NCI-H82 (cell line): ENCODE measurements at regions not wholly inside any gene's neighbourhood (a gene's known extent, or its start where the extent isn't known, plus 50 kb on each side); places are given as distances from the start of the nearest gene placed in this dataset.

Experiments used
- DNase-seq: peaks from one replicate; lab custom pipeline; 2025; lab: John Stamatoyannopoulos, UW

GRCh38 chr7:125664625-125665024 lies 735.0 kb upstream of the POT1 start:
- DNase-seq: no peak

- DNase-seq: no peak
These were observed 734.3 kb upstream of the POT1 start for GRCh38 chr7:125663961-125664360.

GRCh38 chr7:125661677-125662076 lies 732.1 kb upstream of the POT1 start:
- no peak for DNase-seq

- no peak for DNase-seq
These were observed 731.4 kb upstream of the POT1 start for GRCh38 chr7:125661006-125661405.

- DNase-seq: no peak
These were observed 724.5 kb upstream of the POT1 start for GRCh38 chr7:125654076-125654475.

- DNase-seq: no peak
These were observed 722.4 kb upstream of the POT1 start for GRCh38 chr7:125651823-125652528.

GRCh38 chr7:125648543-125648942 lies 718.9 kb upstream of the POT1 start:
- DNase-seq: no peak

GRCh38 chr7:125645770-125646169 lies 716.1 kb upstream of the POT1 start:
- no peak for DNase-seq

- DNase-seq: peak; percentile 75
These were observed 714.5 kb upstream of the POT1 start for GRCh38 chr7:125644109-125644508.

- no peak for DNase-seq
These were observed 713.7 kb upstream of the POT1 start for GRCh38 chr7:125643302-125643701.

GRCh38 chr7:125641884-125642283 lies 712.3 kb upstream of the POT1 start:
- DNase-seq: no peak

GRCh38 chr7:125636320-125636962 lies 706.8 kb upstream of the POT1 start:
- DNase-seq: no peak

- DNase-seq: no peak
These were observed 688.9 kb upstream of the POT1 start for GRCh38 chr7:125618516-125618915.

GRCh38 chr7:125611582-125611981 lies 682.0 kb upstream of the POT1 start:
- no peak for DNase-seq

GRCh38 chr7:125606671-125607070 lies 677.0 kb upstream of the POT1 start:
- no peak for DNase-seq

GRCh38 chr7:125605241-125605640 lies 675.6 kb upstream of the POT1 start:
- no peak for DNase-seq

GRCh38 chr7:125602441-125602840 lies 672.8 kb upstream of the POT1 start:
- no peak for DNase-seq

GRCh38 chr7:125599387-125599786 lies 669.8 kb upstream of the POT1 start:
- DNase-seq: no peak

GRCh38 chr7:125592331-125592730 lies 662.7 kb upstream of the POT1 start:
- no peak for DNase-seq

GRCh38 chr7:125573126-125573525 lies 643.5 kb upstream of the POT1 start:
- DNase-seq: peak; percentile 49

GRCh38 chr7:125572414-125572813 lies 642.8 kb upstream of the POT1 start:
- peak; percentile 54 for DNase-seq

- peak; percentile 28 for DNase-seq
These were observed 639.2 kb upstream of the POT1 start for GRCh38 chr7:125568799-125569198.

GRCh38 chr7:125567686-125568085 lies 638.1 kb upstream of the POT1 start:
- DNase-seq: peak; percentile 75
